ENCODE measurements at regions not wholly inside any gene's neighbourhood (a gene's known extent, or its start where the extent isn't known, plus 50 kb on each side); places are given as distances from the start of the nearest gene placed in this dataset.

DNA sequence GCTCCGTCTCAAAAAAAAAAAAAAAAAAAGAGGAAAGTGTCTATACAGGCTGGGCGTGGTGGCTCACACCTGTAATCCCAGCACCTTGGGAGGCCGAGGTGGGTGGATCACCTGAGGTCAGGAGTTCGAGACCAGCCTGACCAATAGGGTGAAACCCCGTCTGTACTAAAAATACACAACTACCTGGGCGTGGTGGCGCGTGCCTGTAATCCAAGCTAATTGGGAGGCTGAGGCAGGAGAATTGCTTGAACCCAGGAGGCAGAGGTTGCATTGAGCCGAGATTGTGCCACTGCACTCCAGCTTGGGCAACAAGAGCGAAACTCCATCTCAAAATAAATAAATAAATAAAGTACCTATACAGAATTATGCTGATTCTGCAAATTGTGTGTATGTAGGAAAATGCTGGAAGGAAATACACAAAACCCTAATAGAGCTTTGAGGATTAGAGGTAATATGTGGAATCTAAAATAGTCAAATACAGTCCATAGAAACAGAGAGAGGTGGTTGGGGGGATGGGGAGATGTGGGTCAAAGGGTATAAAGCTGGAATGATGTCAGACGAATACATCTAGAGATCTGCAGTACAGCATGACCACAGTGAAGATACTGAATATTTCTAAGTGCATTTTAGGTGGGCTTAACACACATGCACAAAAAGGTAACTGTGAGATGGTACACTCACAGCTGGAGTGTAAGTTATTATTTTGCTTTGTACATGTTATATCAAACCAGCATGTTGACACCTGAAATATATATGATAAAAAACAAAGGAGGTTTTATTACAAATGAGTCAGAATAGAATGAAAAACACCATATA lies 174.5 kb upstream of the KLF14 start:
- TF ChIP-seq, protein P1, sequence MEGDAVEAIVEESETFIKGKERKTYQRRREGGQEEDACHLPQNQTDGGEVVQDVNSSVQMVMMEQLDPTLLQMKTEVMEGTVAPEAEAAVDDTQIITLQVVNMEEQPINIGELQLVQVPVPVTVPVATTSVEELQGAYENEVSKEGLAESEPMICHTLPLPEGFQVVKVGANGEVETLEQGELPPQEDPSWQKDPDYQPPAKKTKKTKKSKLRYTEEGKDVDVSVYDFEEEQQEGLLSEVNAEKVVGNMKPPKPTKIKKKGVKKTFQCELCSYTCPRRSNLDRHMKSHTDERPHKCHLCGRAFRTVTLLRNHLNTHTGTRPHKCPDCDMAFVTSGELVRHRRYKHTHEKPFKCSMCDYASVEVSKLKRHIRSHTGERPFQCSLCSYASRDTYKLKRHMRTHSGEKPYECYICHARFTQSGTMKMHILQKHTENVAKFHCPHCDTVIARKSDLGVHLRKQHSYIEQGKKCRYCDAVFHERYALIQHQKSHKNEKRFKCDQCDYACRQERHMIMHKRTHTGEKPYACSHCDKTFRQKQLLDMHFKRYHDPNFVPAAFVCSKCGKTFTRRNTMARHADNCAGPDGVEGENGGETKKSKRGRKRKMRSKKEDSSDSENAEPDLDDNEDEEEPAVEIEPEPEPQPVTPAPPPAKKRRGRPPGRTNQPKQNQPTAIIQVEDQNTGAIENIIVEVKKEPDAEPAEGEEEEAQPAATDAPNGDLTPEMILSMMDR (IDR thresholded peaks at IDR 0.05): no peak
- TF ChIP-seq POLR2A (IDR thresholded peaks at IDR 0.05): no peak
